NCI-H2196 (cell line): ENCODE measurements at regions not wholly inside any gene's neighbourhood (a gene's known extent, or its start where the extent isn't known, plus 50 kb on each side); places are given as distances from the start of the nearest gene placed in this dataset.
"Not testable (repeated sequence)": the region's sequence is repeated elsewhere in the genome, so short reads cannot be mapped to it uniquely, and the experiment has no call there.

ENCODE experiments used
- DNase-seq: peaks from one replicate; lab custom pipeline; 2025; ENCODE audit not compliant: unreplicated experiment; lab: John Stamatoyannopoulos, UW

GRCh38 chr20:40008177-40008576 is 680.9 kb downstream of the MAFB start:
- no peak for DNase-seq

- no peak for DNase-seq
Measured at GRCh38 chr20:40006168-40006860, 682.7 kb downstream of the MAFB start.

- DNase-seq: not testable (repeated sequence)
Measured at GRCh38 chr20:40004092-40004491, 684.9 kb downstream of the MAFB start.

- no peak for DNase-seq
Measured at GRCh38 chr20:39993742-39994141, 695.3 kb downstream of the MAFB start.

GRCh38 chr20:39990692-39991091 is 698.3 kb downstream of the MAFB start:
- no peak for DNase-seq

- no peak for DNase-seq
Measured at GRCh38 chr20:39988991-39989390, 700.0 kb downstream of the MAFB start.

- no peak for DNase-seq
Measured at GRCh38 chr20:39986173-39986904, 702.7 kb downstream of the MAFB start.

GRCh38 chr20:39985271-39985827 is 703.7 kb downstream of the MAFB start:
- DNase-seq: no peak

GRCh38 chr20:39983655-39984054 is 705.4 kb downstream of the MAFB start:
- DNase-seq: no peak

- no peak for DNase-seq
Measured at GRCh38 chr20:39983183-39983582, 705.9 kb downstream of the MAFB start.

- DNase-seq: no peak
Measured at GRCh38 chr20:39974966-39975501, 714.0 kb downstream of the MAFB start.

- no peak for DNase-seq
Measured at GRCh38 chr20:39968495-39968894, 720.5 kb downstream of the MAFB start.

GRCh38 chr20:39967806-39968205 is 721.2 kb downstream of the MAFB start:
- DNase-seq: no peak

- DNase-seq: no peak
Measured at GRCh38 chr20:39961637-39962244, 727.3 kb downstream of the MAFB start.

GRCh38 chr20:39960522-39961428 is 728.3 kb downstream of the MAFB start:
- DNase-seq: peak; percentile 34

- DNase-seq: not testable (repeated sequence)
Measured at GRCh38 chr20:39957911-39958310, 731.1 kb downstream of the MAFB start.

GRCh38 chr20:39954621-39955020 is 734.4 kb downstream of the MAFB start:
- no peak for DNase-seq

GRCh38 chr20:39946931-39947330 is 742.1 kb downstream of the MAFB start:
- no peak for DNase-seq

- DNase-seq: no peak
Measured at GRCh38 chr20:39946053-39946810, 742.8 kb downstream of the MAFB start.

GRCh38 chr20:39944861-39945260 is 744.2 kb downstream of the MAFB start:
- no peak for DNase-seq
